ENCODE measurements at regions not wholly inside any gene's neighbourhood (a gene's known extent, or its start where the extent isn't known, plus 50 kb on each side); places are given as distances from the start of the nearest gene placed in this dataset.

DNA sequence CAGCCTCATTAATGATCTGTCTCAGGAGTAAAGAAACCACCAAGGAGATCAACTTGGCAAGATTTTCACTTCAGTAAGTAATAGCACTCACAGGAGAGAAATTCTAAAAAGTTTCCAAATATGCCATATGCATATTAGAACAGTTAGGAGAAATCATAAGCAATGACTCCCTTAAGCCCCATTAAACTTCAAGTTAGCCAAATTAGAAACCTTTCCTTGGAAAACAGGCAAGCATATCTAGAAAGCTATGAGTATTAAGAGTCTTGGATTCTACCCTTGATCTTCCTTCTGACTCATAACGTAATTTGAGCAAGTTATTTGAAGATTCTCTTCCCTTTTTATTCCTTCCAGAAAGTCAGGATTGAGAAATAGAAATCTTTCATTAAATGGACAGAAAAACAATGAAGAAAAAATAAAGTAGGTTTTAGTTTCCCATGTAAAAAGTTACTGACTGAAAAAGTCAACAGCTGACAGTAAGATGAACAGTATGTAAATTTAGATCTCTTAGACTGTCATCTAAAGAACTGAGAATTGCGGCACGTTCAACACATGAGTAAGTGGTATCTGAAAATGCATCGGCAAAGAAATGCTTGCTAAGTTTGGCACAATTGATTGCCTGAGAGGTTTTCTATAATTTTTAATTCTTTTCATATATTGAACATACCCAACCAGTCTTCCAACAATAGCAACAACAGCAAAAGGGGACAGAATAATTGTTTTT lies 565.7 kb upstream of the FTMT start:
- DNase-seq (ENCODE audit: extremely low spot score) = no peak
- ChIA-PET CTCF (interaction anchor here (1.2 kb wide), 1 partner anchor 9 kb away, joined by 3 read pairs; no protein-coding TSS in a partner anchor), POLR2A (no interaction called here)
- TF ChIP-seq, protein P1, sequence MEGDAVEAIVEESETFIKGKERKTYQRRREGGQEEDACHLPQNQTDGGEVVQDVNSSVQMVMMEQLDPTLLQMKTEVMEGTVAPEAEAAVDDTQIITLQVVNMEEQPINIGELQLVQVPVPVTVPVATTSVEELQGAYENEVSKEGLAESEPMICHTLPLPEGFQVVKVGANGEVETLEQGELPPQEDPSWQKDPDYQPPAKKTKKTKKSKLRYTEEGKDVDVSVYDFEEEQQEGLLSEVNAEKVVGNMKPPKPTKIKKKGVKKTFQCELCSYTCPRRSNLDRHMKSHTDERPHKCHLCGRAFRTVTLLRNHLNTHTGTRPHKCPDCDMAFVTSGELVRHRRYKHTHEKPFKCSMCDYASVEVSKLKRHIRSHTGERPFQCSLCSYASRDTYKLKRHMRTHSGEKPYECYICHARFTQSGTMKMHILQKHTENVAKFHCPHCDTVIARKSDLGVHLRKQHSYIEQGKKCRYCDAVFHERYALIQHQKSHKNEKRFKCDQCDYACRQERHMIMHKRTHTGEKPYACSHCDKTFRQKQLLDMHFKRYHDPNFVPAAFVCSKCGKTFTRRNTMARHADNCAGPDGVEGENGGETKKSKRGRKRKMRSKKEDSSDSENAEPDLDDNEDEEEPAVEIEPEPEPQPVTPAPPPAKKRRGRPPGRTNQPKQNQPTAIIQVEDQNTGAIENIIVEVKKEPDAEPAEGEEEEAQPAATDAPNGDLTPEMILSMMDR (IDR thresholded peaks at IDR 0.05; ENCODE audit: control extremely low read depth, extremely low read depth, low read depth, missing control alignments) = no peak

DNA sequence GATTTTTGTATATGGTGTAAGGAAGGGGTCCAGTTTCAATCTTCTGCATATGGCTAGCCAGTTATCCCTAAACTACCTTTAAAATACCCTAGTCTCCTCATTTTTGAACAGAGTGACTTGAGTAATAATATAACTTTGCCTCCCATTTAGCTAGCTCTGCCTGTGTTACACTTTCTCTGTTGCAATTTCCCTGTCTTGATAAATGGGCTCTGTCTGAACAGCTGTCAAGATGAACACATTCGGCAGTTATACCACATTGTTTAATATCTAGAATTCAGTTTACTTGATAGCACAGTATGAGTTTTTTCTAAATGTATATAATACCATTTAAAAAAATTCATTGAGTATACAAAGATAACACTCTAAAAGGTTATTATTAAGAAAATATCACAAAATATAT lies 562.9 kb upstream of the FTMT start:
- ChIA-PET CTCF (no interaction called here), POLR2A (no interaction called here)
- DNase-seq (ENCODE audit: extremely low spot score) = no peak
- TF ChIP-seq, protein P1 (IDR thresholded peaks at IDR 0.05; ENCODE audit: control extremely low read depth, extremely low read depth, low read depth, missing control alignments) = no peak

DNA sequence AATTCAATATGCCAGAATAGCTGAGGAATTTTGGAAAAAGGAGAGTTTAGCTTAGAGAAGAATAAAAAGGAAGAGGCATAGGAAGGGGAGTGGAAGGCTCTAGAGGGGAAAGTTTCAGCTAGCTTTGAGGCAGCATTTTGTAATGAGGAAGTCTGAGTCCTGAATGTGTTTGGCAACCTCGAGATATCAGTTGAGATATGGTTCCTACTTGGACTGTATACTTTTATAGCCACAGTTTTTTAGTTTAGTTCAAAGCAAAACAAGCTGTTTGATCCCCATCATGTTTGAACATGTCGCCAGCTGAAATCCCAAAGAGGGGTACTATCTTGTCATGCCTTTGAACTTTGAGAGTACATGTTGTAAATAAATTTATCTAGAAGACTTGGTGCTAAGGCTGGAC lies 559.0 kb upstream of the FTMT start:
- TF ChIP-seq, protein P1 (IDR thresholded peaks at IDR 0.05; ENCODE audit: control extremely low read depth, extremely low read depth, low read depth, missing control alignments) = no peak
- no peak for DNase-seq (ENCODE audit: extremely low spot score)
- ChIA-PET POLR2A (no interaction called here), CTCF (interaction anchor here (0.9 to 1.4 kb wide), 2 partner anchors 10 to 11 kb away, joined by 3 read pairs; no protein-coding TSS in a partner anchor)

GRCh38 chr5:121296356-121296755 lies 555.3 kb upstream of the FTMT start:
- POLR2A ChIA-PET = no interaction called here
- CTCF ChIA-PET = interaction anchor here (1.6 kb wide), 1 partner anchor 34 kb away, joined by 3 read pairs; no protein-coding TSS in a partner anchor
- TF ChIP-seq, protein P1 (IDR thresholded peaks at IDR 0.05; ENCODE audit: control extremely low read depth, extremely low read depth, low read depth, missing control alignments) = no peak
- no peak for DNase-seq (ENCODE audit: extremely low spot score)

- ChIA-PET POLR2A (no interaction called here), CTCF (no interaction called here)
- DNase-seq (ENCODE audit: extremely low spot score) = no peak
- TF ChIP-seq, protein P1 (IDR thresholded peaks at IDR 0.05; ENCODE audit: control extremely low read depth, extremely low read depth, low read depth, missing control alignments) = no peak
Measured at GRCh38 chr5:121299153-121299552, 552.5 kb upstream of the FTMT start.

- CTCF ChIA-PET = no interaction called here
Measured at GRCh38 chr5:121304838-121305237, 546.8 kb upstream of the FTMT start.

More at GRCh38 chr5:121304838-121305237, 546.8 kb upstream of the FTMT start:
- POLR2A ChIA-PET = no interaction called here
- TF ChIP-seq, protein P1 (IDR thresholded peaks at IDR 0.05; ENCODE audit: control extremely low read depth, extremely low read depth, low read depth, missing control alignments) = no peak
- DNase-seq (ENCODE audit: extremely low spot score) = no peak

Measured in GM10248 (cell line).